Effector memory CD4-positive, alpha-beta T cell (primary cell): ENCODE measurements at regions not wholly inside any gene's neighbourhood (a gene's known extent, or its start where the extent isn't known, plus 50 kb on each side); places are given as distances from the start of the nearest gene placed in this dataset.
"Not testable (repeated sequence)": the region's sequence is repeated elsewhere in the genome, so short reads cannot be mapped to it uniquely, and the experiment has no call there.

Source experiments
- DNase-seq, 3 donors: peaks; one replicate each; pipeline ENCODE4 v3.0.0-alpha.2; 2020
- H3K27ac ChIP-seq: 2 replicates; pipeline ENCODE4 v1.7.0; 2013; ENCODE audit warnings: mild to moderate bottlenecking, low read length, moderate library complexity; ENCODE audit not compliant: insufficient read depth, poor library complexity, severe bottlenecking
- H3K27me3 ChIP-seq: replicated peaks from 2 replicates; pipeline ENCODE4 v1.7.0; 2013; ENCODE audit warnings: mild to moderate bottlenecking, low read length; ENCODE audit not compliant: insufficient read depth, control insufficient read depth, poor library complexity, severe bottlenecking
- H3K36me3 ChIP-seq: 2 replicates; pipeline ENCODE4 v1.7.0; 2013; ENCODE audit warnings: mild to moderate bottlenecking, low read length, moderate library complexity; ENCODE audit not compliant: control insufficient read depth, insufficient read depth
- H3K4me1 ChIP-seq: 2 replicates; pipeline ENCODE4 v1.7.0; 2013; ENCODE audit warnings: low read length, mild to moderate bottlenecking; ENCODE audit not compliant: control insufficient read depth, insufficient read depth, poor library complexity, severe bottlenecking
- H3K4me3 ChIP-seq: 2 replicates; pipeline ENCODE4 v1.7.0; 2013; ENCODE audit warnings: low read length, low read depth, mild to moderate bottlenecking; ENCODE audit not compliant: insufficient read depth, poor library complexity, severe bottlenecking
- H3K9me3 ChIP-seq: 2 replicates; pipeline ENCODE4 v1.7.0; 2013; ENCODE audit warnings: mild to moderate bottlenecking, low read length, moderate library complexity; ENCODE audit not compliant: control insufficient read depth

- H3K36me3 ChIP-seq = no peaks in the 10 kb centered on the region
- no peak overlapping the region for H3K4me3 ChIP-seq
- H3K9me3 ChIP-seq = no peaks in the 10 kb centered on the region
- H3K27ac ChIP-seq = no peak overlapping the region
- DNase-seq = no peak
- no peaks in the 10 kb centered on the region for H3K4me1 ChIP-seq
- H3K27me3 ChIP-seq = peaks cover 14% of the 10 kb centered on the region
Observed at GRCh38 chr5:138640646-138641254, 65.5 kb upstream of the HSPA9 start.

GRCh38 chr5:138640138-138640537 is 64.9 kb upstream of the HSPA9 start:
- no peaks in the 10 kb centered on the region for H3K4me1 ChIP-seq
- no peaks in the 10 kb centered on the region for H3K36me3 ChIP-seq
- DNase-seq = no peak
- no peaks in the 10 kb centered on the region for H3K9me3 ChIP-seq
- peaks cover 13% of the 10 kb centered on the region for H3K27me3 ChIP-seq
- no peak overlapping the region for H3K4me3 ChIP-seq
- no peak overlapping the region for H3K27ac ChIP-seq

DNA sequence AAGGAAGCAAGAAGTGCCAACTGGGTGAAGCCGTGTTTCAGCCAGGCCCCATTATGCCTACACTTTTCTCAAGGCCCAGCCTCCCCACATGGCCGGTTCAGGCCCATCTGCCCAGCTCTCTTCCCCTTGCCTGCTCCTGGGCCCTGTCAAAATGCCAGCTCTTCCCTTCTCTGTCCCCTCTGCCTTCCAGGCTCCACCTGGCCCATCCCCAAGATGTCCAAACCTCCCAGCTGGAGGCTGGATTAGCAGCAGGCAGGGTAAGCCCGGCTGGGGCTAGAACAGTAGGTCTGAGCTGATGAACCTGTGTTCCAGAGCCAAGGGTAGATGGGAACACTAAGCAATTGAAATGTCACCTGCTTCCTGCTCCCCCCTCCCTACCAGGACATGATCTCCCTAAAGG is 64.1 kb upstream of the HSPA9 start:
- Histone ChIP-seq H3K4me3 (no peak overlapping the region), H3K9me3 (no peaks in the 10 kb centered on the region), H3K27me3 (peaks cover 13% of the 10 kb centered on the region), H3K4me1 (no peaks in the 10 kb centered on the region), H3K36me3 (no peaks in the 10 kb centered on the region), H3K27ac (no peak overlapping the region)
- DNase-seq = no peak

GRCh38 chr5:138637256-138637655 is 62.1 kb upstream of the HSPA9 start:
- H3K9me3 ChIP-seq = no peaks in the 10 kb centered on the region
- H3K36me3 ChIP-seq = no peaks in the 10 kb centered on the region
- no peak overlapping the region for H3K4me3 ChIP-seq
- no peaks in the 10 kb centered on the region for H3K4me1 ChIP-seq
- H3K27ac ChIP-seq = no peak overlapping the region
- H3K27me3 ChIP-seq = peaks cover 21% of the 10 kb centered on the region
- DNase-seq = no peak

DNA sequence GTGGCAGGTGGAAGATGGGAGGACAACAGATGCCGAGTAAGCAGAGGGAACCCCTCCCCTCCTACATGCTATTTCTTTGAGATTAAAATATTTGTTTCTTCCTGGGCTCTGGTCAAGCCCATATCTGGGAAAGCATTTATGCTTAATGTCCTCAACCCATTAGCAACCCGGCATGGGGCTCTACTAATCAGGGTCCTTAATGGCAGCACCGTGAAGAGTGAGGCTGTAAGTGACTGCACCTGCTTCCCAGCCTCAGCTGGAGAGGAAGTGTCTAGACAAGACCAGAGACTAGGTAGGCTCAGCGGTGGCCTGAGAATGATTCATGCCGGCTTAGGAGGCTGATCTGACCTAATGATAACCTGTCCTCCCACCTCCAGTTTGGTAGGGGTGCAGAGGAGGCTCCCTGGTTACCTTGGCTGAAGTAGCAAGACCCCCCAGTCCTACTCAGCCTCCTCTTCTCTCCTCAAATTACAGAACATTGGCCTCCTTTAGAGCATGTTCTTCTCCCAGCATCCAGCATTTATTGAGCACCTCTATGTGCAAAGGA is 61.3 kb upstream of the HSPA9 start:
- Histone ChIP-seq H3K4me1 (no peaks in the 10 kb centered on the region), H3K9me3 (no peaks in the 10 kb centered on the region), H3K27me3 (peaks cover 21% of the 10 kb centered on the region)

GRCh38 chr5:138635708-138636107 is 60.5 kb upstream of the HSPA9 start:
- Histone ChIP-seq H3K4me1 (no peaks in the 10 kb centered on the region), H3K4me3 (no peak overlapping the region), H3K9me3 (no peaks in the 10 kb centered on the region), H3K36me3 (no peaks in the 10 kb centered on the region), H3K27ac (no peak overlapping the region), H3K27me3 (peaks cover 21% of the 10 kb centered on the region)
- no peak for DNase-seq

More for the DNA sequence above, 61.3 kb upstream of the HSPA9 start:
- no peaks in the 10 kb centered on the region for H3K36me3 ChIP-seq
- no peak for DNase-seq
- H3K27ac ChIP-seq = no peak overlapping the region
- no peak overlapping the region for H3K4me3 ChIP-seq

DNA sequence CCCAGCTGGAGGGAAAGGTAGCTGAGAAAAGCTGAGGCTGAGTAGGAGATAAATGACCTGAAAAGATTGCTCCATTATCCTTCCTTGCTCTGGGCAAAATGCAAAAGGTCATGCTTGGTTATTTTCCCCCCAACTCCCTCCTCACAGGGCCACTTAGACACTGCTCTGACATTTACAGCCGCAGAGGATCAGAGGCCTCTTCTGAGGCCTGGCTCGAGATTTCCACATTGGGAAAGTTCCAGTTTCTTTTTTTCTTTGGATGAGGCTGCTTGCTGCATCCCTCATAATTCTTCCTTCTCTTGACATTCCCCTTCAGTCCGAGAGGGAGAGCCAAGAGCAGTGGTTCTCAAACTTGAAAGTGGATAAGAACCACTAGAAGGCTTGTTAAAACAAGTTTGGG is 60.1 kb upstream of the HSPA9 start:
- Histone ChIP-seq H3K27ac (no peak overlapping the region), H3K36me3 (no peaks in the 10 kb centered on the region), H3K4me3 (no peak overlapping the region), H3K9me3 (no peaks in the 10 kb centered on the region), H3K27me3 (peaks cover 21% of the 10 kb centered on the region), H3K4me1 (no peaks in the 10 kb centered on the region)
- DNase-seq = no peak

- not testable (repeated sequence) for H3K27ac ChIP-seq
Observed at GRCh38 chr5:138634804-138635203, 59.6 kb upstream of the HSPA9 start.

GRCh38 chr5:138632900-138633489 is 57.8 kb upstream of the HSPA9 start:
- no peak for DNase-seq
- H3K27ac ChIP-seq = no peak overlapping the region
- no peaks in the 10 kb centered on the region for H3K9me3 ChIP-seq
- peaks cover 14% of the 10 kb centered on the region for H3K27me3 ChIP-seq
- H3K36me3 ChIP-seq = no peaks in the 10 kb centered on the region
- H3K4me1 ChIP-seq = no peaks in the 10 kb centered on the region
- no peak overlapping the region for H3K4me3 ChIP-seq

More at GRCh38 chr5:138634804-138635203, 59.6 kb upstream of the HSPA9 start:
- H3K9me3 ChIP-seq, H3K4me1 ChIP-seq, H3K36me3 ChIP-seq, DNase-seq, H3K4me3 ChIP-seq: not testable (repeated sequence)
- peaks cover 16% of the 10 kb centered on the region for H3K27me3 ChIP-seq

- peaks cover 11% of the 10 kb centered on the region for H3K27me3 ChIP-seq
- DNase-seq = no peak
- H3K27ac ChIP-seq = no peak overlapping the region
- H3K4me1 ChIP-seq = no peaks in the 10 kb centered on the region
- no peaks in the 10 kb centered on the region for H3K9me3 ChIP-seq
- no peaks in the 10 kb centered on the region for H3K36me3 ChIP-seq
- H3K4me3 ChIP-seq = no peak overlapping the region
Observed at GRCh38 chr5:138631096-138631928, 56.1 kb upstream of the HSPA9 start.
